ENCODE measurements at regions not wholly inside any gene's neighbourhood (a gene's known extent, or its start where the extent isn't known, plus 50 kb on each side); places are given as distances from the start of the nearest gene placed in this dataset.
"Not testable (repeated sequence)": the region's sequence is repeated elsewhere in the genome, so short reads cannot be mapped to it uniquely, and the experiment has no call there.

DNA sequence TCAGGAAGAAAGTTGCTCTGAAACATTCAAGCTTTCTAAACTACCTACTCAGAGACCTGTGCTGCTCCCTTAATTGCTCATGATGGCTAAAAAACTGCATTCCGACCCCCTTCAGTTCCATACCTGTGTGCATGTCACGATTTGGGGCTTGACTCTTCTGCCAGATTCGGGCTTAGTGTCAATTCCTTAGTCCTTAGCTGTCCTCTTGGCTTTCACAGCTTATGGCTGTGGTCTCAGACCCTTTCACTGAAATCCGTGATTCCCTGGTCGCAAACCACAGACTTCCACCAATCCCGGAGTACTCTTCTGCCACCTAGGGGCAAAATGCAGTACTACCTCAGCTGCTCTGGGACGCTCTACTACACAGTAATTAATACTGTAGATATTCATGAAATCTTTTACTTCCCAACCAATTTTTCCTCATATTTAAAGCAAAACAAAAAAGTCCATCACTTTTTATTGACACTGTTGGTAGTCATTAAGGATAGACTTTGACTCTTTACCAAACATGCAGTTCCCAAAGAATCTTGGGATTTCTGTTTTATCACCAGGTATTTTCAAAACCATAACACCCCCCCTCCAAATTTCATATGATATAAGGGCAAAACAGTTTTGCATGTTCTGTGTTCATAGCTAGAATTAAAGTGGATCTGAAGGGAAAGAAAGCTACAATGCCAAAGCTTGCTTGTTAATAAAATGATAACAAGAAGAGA lies 617.4 kb downstream of the SLCO4C1 start:
- DNase-seq: peak in 41 of 42 donors; percentile 10 to 86 (median 63)
- intact Hi-C loops (cut with DNase I): no loop called here

DNA sequence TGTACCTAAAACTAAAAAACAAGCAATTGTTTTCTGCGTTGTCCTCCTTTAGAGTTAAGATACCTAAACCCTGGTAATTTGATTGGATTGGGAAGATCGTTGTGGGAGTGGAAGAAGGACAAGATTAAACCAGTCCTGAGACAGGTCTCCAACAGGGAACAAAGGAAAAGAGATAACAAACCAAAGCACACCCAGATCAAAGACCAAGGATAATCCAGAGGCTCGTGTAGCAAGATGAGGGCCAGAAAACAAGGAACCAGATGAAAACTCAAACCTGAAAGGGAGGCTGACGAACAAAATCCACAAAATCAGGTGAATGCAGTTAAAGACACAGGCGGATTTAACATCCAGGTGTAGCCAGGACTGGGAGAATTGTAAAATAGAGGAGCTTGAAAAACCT lies 618.1 kb downstream of the SLCO4C1 start:
- intact Hi-C loops (cut with DNase I): no loop called here
- no peak for DNase-seq

DNA sequence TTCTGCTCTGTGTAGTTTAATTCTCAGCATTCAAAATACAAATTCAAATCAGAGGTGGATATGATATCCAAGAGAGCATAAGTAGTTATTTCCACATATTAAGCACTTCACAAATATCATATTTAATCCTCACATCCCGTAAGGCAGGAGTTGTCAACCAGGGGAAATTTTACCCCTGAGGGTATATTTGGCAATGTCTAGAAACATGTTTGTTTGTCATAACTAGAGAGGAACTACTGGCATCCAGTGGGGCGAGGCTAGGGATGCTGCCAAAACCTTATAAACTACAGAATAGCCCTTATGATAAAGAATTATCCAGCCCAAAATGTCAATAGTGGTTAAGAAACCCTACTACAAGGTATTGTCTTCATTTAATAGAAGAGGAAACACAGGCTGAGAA lies 619.4 kb downstream of the SLCO4C1 start:
- no peak for DNase-seq
- intact Hi-C loops (cut with DNase I): no loop called here

DNA sequence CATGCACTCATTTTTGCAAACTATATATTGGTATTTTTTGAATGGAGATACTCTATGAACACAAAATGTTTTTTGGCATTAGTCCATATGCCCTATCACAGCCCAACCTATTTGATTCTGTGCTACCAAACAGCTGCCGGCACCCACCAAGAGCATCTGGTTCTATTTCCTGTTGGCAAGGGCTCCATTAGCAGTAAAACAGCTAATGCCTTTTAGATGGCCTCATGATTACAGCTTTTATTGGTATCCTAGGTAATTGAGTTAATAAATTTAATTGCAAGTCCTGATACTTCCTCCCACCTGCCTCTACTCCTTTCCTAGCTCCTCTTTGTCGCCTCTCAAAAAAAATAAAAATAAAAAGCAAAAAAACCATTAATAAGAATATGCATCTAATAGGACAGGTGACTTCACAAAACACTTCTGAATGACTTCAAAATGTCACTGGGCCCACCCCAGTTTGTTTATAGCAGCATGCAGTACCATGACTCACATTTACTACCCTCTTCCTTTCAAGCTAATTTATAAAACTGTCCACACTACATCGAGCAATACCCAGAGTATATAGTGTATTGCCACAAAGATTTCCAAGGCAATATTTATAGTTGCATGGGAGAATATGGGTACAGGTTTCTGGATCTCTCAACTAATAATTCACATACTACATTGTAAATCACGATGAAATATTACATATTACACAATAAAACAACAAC lies 620.4 kb downstream of the SLCO4C1 start:
- DNase-seq: no peak
- intact Hi-C loops (cut with DNase I): no loop called here

DNA sequence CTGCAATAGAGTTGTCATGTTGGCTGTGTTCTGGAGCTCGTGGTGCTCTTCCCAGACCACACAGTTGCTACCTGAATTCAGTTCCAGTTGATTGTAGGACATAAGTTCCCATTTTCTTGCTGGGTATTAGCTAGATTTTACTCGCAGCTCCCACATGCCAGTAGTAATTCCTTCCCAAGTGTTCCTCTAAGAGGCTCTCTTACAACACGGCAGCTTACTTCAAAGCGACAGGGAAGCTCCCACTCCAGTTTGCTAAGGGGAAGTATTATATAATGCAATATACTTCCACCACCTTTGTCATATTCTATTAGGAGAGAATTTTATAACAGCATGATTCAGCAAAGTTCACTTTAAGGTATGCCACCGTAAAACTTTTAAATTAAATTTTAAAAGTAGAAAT lies 623.0 kb downstream of the SLCO4C1 start:
- intact Hi-C loops (cut with DNase I): no loop called here
- DNase-seq: peak in 2 of 42 donors; percentile 39 to 44

DNA sequence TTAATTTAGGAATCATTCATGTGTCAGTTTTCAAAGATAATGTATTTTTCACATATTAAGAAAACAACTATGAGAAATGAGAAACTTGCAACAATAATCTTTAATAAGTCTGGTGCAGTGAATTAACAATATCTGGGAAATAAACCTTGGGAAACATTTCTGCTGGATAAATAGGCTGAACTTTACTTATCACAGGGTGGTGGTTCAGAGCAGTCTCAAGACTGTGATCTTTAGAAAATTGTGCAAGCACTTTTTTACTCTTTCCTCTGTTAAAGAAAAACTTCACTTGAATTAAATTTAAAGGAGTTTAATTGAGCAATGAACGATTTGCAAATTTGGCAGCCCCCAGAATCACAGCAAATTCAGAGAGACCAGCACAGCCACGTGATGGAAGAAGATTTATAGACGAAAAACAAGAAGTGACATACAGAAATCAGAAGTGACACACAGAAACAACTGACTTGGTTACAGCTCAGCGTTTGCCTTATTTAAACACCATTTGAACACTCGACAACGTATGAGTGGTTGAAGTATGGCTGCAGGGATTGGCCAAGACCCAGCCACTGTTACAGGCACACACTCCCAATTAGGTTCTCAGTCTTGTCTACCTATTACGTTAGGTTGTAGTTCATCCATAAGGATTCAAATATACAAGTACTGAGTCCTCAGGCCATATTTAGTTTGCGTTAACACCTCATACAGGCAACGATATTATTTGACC lies 631.9 kb downstream of the SLCO4C1 start:
- no peak for DNase-seq
- intact Hi-C loops (cut with DNase I): no loop called here

DNA sequence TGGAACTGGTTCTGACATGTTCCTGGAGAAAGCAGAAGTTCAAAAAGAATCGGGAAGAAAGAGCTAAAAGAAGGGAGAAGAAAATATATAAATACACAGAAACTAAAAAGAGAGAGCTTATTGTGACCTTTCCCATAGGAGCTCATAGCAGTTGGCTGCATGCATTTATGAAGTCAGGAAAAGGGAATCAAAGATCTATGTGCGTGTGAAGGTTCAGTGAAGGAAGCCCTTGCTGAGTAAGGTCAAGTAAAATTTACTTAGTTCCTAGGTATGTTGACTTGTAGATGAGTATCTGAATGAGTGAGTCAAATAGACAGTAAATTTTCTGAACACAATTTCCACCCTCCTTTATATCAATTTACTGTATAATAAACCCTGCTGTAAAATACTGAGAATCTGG lies 632.5 kb downstream of the SLCO4C1 start:
- intact Hi-C loops (cut with DNase I): no loop called here
- no peak for DNase-seq

DNA sequence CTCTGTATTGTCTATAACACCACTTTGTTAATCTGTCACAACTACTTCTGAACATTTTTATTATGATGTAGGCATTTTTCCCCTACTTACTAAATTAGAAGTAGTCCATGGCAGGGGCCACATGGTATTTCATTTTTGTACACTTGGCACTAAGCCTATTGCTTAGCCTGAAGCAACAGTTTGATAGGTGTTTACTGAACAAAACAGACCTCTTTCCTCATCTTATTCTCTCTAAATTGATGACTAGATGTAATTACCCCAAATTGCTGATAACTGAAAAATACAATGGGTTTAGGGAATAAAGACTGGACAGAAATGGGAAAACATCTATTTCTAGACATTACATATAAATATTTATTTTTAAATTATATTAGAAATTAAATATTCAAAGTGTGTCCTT lies 633.8 kb downstream of the SLCO4C1 start:
- no peak for DNase-seq
- intact Hi-C loops (cut with DNase I): no loop called here

DNA sequence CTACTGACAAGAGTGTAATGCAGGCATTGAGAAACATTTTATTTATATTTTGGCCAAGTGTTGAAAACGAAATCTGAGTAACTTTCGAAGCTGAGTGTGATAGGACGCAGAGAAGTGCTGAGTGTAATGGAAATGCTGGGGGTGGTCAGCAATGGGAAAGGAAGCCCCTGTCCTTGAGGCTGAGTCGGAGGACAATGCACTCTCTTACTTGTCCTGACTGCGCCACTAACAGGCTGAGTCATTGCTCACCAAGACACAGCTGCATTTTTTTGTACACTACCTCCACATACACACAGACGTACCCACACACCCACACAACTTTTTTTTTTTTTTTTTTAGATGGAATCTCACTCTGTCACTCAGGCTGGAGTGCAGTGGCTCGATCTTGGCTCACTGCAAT lies 637.7 kb downstream of the SLCO4C1 start:
- intact Hi-C loops (cut with DNase I): no loop called here

DNA sequence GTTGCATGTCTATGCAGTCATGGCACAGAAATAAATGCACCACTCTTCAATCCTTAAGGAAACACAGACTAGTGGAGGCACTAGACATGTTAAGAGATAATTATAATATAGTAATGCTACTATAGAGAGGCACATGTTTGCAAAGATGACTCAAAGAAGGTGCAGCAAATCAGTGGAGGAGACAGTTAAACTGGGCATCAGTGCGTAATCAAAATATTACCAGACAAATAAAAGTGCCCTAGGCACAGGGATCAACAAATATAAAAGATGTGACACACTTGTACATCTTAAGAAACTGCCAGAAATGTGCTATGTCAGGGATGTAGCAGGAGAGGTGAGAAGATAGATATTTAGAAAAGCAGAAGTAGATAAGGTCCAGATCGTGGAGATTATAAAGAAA lies 642.1 kb downstream of the SLCO4C1 start:
- DNase-seq: no peak
- intact Hi-C loops (cut with DNase I): no loop called here

More for the DNA sequence above, 637.7 kb downstream of the SLCO4C1 start:
- no peak for DNase-seq

DNA sequence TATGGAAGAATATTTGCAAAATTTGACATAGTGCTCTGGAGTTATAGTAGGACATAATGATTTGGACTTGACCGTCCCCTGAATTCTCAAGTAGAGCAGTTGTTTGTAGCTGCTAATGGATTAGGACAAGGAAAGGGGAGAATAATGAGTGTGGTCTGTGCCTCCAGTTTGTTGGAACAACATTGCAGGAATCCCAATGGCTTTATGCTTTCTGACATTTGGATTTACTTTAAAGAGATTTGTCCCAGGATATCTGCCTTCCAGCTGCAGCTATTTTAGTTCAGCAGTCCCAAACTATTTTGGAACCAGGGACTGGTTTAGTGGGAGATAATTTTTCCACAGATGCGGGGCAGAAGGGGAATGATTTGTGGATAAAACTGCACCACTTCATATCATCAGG lies 648.2 kb downstream of the SLCO4C1 start:
- DNase-seq: no peak
- intact Hi-C loops (cut with DNase I): no loop called here

DNA sequence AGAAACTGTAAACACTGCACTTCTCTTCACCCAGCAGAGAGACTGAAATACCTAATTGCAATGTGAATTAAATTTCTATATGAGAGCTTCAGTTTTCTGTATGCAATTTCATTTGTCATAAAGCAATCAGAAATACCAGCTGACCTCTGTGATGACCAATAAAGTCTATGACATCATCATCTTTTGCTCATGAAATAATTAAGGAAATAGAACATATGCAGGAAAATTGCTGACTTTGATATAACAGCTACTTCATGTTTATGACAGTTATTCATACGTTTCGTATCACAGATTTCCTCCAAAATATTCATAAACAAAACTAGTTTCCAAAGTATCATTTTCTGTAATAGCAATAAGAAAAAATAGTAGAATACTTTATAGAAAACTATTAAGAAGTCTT lies 652.3 kb downstream of the SLCO4C1 start:
- DNase-seq: no peak
- intact Hi-C loops (cut with DNase I): no loop called here

DNA sequence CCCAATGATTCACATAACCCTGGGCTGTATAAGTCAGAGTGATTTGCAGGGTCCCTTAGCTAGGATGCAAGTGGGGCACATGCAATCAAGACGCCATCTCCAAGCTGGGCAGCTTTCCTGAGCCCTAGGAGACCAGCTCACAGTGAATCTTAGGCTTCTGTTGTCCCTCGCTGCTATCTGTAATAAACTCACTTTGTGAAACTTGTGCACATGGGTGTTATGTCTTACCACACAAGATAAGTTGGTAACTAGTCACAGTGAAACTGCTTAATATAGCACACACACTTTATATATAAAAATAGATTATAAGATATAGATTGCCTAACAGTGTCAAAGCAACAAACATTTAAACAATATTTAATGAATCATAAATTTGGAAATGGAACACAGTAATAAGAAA lies 658.5 kb downstream of the SLCO4C1 start:
- no peak for DNase-seq
- intact Hi-C loops (cut with DNase I): no loop called here

DNA sequence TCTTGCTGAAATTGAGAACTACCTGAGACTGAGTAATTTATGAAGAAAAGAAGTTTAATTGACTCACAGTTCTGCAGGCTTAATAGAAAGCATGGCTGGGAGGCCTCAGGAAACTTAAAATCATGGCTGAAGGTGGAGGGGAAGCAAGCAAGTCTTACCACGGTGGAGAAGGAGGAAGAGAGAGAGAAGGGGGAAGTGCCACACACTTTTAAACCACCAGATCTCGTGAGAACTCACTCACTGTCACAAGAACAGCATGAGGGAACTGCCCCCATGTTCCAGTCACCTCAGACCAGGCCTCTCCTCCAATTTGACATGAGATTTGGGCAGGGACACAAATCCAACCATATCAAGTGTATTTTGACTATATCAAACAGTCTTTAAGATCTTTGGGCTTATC lies 668.3 kb downstream of the SLCO4C1 start:
- DNase-seq; intact Hi-C loops (cut with DNase I): not testable (repeated sequence)

DNA sequence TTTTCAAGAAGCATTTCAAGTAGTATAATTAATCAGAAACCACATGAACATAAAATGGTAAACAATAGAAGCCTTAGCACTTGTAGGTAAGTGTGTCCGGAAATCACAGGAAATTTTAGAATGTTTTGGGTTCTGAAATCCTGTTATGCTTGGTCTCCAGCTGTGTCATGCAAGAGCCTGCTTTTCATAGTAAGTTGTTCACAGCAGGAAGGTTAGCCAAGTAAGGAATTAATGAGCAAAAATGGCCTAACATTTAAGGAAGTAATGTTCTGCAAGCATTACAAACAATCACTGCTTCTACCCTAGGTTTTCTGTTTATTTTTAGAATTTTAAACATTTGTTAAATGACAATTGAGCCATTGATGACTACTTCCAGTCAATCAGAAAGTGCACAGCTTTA lies 669.5 kb downstream of the SLCO4C1 start:
- DNase-seq: no peak

DNA sequence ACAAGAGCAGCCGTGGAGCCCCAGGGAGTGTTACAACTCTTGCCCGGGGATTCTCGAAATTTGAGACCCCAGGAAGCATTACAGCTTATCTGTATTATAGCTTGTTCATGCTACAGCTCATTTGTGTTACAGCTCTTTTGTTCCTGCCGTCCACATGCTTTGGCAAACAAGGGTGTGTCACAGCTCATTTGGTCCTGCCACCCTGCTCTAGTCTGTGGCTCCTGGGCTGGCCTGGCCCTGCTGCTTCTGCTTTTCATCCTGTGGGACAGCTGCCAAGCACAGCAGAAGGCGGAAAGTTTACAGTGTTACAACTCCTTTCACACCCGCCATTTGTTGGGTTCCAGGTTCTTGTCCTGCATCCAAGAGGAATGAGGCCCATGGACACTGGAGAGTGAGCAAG lies 685.0 kb downstream of the SLCO4C1 start:
- intact Hi-C loops (cut with DNase I): no loop called here
- no peak for DNase-seq

More for the DNA sequence above, 669.5 kb downstream of the SLCO4C1 start:
- intact Hi-C loops (cut with DNase I): no loop called here

DNA sequence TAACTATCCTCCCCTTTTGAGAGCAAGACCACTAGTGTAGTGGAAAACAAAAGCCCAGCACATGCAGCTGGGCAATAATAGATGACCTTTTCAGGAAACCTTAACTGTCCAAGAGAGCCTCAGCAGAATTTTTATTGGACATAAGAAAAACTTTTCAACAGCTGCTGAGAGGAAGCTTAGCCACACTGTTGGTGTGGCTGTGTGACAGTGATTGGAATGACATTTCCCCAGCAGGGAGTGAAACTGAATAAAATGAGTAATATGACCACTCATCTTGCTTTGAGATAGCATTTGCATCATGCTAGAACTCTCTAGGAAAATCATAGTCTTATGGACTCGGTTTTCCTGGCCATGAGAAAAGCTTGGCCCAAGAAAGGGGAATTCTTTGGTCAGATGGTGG lies 687.8 kb downstream of the SLCO4C1 start:
- no peak for DNase-seq
- intact Hi-C loops (cut with DNase I): no loop called here

DNA sequence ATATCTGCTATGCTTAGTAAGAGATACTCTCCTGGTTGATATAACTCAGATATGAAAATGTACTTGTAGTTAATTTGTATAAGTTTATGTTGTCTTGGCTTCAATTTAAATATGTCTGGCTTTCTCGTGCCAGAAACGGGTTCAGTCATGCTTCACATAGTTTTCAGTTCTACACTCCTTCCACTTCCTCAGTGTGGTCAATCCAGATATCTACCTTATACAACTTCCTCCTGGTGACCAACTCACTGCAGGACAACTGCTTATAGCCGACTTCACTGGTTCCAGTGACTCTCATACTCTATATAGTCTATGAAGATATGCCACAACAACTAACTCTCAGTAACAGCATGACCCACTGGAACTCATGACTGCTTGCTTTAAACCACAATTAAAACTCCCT lies 690.4 kb downstream of the SLCO4C1 start:
- intact Hi-C loops (cut with DNase I): no loop called here
- no peak for DNase-seq

DNA sequence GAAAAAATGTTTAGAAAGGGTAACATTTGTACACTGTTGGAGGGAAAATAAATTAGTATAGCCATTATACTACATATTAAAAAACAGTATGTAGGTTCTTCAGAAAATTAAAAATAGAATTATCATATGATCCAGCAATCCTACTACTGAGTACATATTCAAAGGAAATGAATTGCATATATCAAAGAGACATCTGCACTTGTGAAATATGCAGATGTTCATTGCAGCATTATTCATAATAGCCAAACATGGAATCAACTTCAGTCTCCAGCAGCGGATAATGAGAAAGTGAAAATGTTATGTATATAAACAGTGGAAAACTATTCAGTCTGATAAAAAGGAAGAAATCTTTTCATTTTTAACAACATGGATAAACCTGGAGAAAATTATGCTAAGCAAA lies 695.5 kb downstream of the SLCO4C1 start:
- DNase-seq: no peak
- intact Hi-C loops (cut with DNase I): no loop called here

DNA sequence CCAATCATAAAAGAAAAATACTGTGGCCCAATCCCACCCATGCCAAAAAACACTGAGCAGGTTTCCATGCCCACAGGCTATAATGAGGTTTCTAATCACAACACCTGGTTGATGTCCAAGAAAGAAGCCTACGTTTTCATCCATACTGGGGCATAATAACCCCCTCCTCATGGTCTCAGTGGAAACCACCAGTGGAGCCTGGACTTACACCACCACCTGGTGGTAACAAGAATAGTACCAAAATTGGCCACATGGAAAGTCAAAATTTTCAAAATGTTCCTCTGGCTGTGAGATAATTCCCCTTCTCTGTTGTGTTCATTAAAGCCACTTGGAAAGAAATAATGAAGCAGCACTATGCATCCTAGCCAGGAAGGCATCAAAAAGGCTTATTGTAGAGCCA lies 687.3 kb upstream of the ST8SIA4 start:
- DNase-seq: no peak
- intact Hi-C loops (cut with DNase I): no loop called here
